ENCODE measurements at regions not wholly inside any gene's neighbourhood (a gene's known extent, or its start where the extent isn't known, plus 50 kb on each side); places are given as distances from the start of the nearest gene placed in this dataset.
A peak's percentile ranks its signal among the peaks of the same experiment; 100 is the strongest.

- H3K27ac ChIP-seq (ENCODE audit: control insufficient read depth, insufficient read depth) = no peak overlapping the region
- ChIA-PET POLR2A (no interaction called here), CTCF (no interaction called here), RAD21 (ENCODE audit: unreplicated experiment) (no interaction called here), SMC1A (ENCODE audit: uncharacterized antibody, unreplicated experiment) (interaction anchor here (0.6 kb wide), 1 partner anchor 45 kb away, joined by 3 read pairs; no protein-coding TSS in a partner anchor)
- H4K20me1 ChIP-seq (ENCODE audit: control insufficient read depth, insufficient read depth) = no peaks in the 10 kb centered on the region
- no peak overlapping the region for H3K4me3 ChIP-seq
- BruUV-seq (replicated peaks) = no TSS peak
- ATAC-seq (no peak), DNase-seq (ENCODE audit: low read depth, low spot score) (no peak), FAIRE-seq (no peak)
- TF ChIP-seq RUNX3 (IDR thresholded peaks at IDR 0.05; ENCODE audit: low read length) (0 out of 2 replicates have a peak, but pooled peaks have one; percentile 15), DPF2 (IDR thresholded peaks at IDR 0.05) (no peak)
- no peaks in the 10 kb centered on the region for H3K27me3 ChIP-seq (replicated peaks in 1 of 2; ENCODE audit: control insufficient read depth in 2 of 2, insufficient read depth in 2 of 2, low read length in 1 of 2)
- no peak overlapping the region for H3K9ac ChIP-seq (ENCODE audit: control insufficient read depth, insufficient read depth, low read length)
- no peak overlapping the region for H3K4me2 ChIP-seq (ENCODE audit: control insufficient read depth, insufficient read depth)
- 6% methylated on average over 4 of the region's 4 CpGs for WGBS (ENCODE audit: insufficient coverage, insufficient replicate concordance, low lambda C conversion rate, missing lambda C conversion rate)
- in situ Hi-C loops (cut with MboI) = no loop called here
- H3K79me2 ChIP-seq (ENCODE audit: control insufficient read depth, insufficient read depth, low read length) = no peaks in the 10 kb centered on the region
- H3K9me3 ChIP-seq (replicated peaks; ENCODE audit: control insufficient read depth, insufficient read depth, low read length) = no peaks in the 10 kb centered on the region; the same call in 2 of the 3 replicates
- H3K4me1 ChIP-seq (ENCODE audit: control insufficient read depth, insufficient read depth, low read length) = no peaks in the 10 kb centered on the region
- intact Hi-C loops (cut with micrococcal nuclease; ENCODE audit: unreplicated experiment) = no loop called here
- H2AFZ ChIP-seq (ENCODE audit: control insufficient read depth, low read depth, low read length) = no peak overlapping the region
- H3K36me3 ChIP-seq (ENCODE audit: control insufficient read depth in 2 of 2, insufficient read depth in 2 of 2, low read length in 1 of 2) = no peaks in the 10 kb centered on the region
These were observed 307.3 kb downstream of the RAPGEF2 start for GRCh38 chr4:159410076-159410777.

- Histone ChIP-seq H3K9ac (ENCODE audit: control insufficient read depth, insufficient read depth, low read length) (no peak overlapping the region), H3K27ac (ENCODE audit: control insufficient read depth, insufficient read depth) (no peak overlapping the region), H3K79me2 (ENCODE audit: control insufficient read depth, insufficient read depth, low read length) (no peaks in the 10 kb centered on the region), H3K4me2 (ENCODE audit: control insufficient read depth, insufficient read depth) (no peak overlapping the region), H3K36me3 (ENCODE audit: control insufficient read depth in 2 of 2, insufficient read depth in 2 of 2, low read length in 1 of 2) (no peaks in the 10 kb centered on the region), H3K9me3 (replicated peaks; ENCODE audit: control insufficient read depth, insufficient read depth, low read length) (no peaks in the 10 kb centered on the region; the same call in 2 of the 3 replicates), H4K20me1 (ENCODE audit: control insufficient read depth, insufficient read depth) (no peaks in the 10 kb centered on the region), H3K4me3 (no peak overlapping the region), H3K4me1 (ENCODE audit: control insufficient read depth, insufficient read depth, low read length) (no peaks in the 10 kb centered on the region), H3K27me3 (replicated peaks in 1 of 2; ENCODE audit: control insufficient read depth in 2 of 2, insufficient read depth in 2 of 2, low read length in 1 of 2) (no peaks in the 10 kb centered on the region), H2AFZ (ENCODE audit: control insufficient read depth, low read depth, low read length) (no peak overlapping the region)
- CTCF ChIA-PET = interaction anchor here (0.6 kb wide), 1 partner anchor 554 kb away, joined by 3 read pairs; no protein-coding TSS in a partner anchor
- RAD21 ChIA-PET (ENCODE audit: unreplicated experiment) = no interaction called here
- no TSS peak for BruUV-seq (replicated peaks)
- no peak for ATAC-seq
- intact Hi-C loops (cut with micrococcal nuclease; ENCODE audit: unreplicated experiment) = no loop called here
- POLR2A ChIA-PET = no interaction called here
- in situ Hi-C loops (cut with MboI) = no loop called here
- SMC1A ChIA-PET (ENCODE audit: uncharacterized antibody, unreplicated experiment) = interaction anchor here (1.3 kb wide), 1 partner anchor 10 kb away, joined by 3 read pairs; no protein-coding TSS in a partner anchor
- no peak for DNase-seq (ENCODE audit: low read depth, low spot score)
- WGBS (ENCODE audit: insufficient coverage, insufficient replicate concordance, low lambda C conversion rate, missing lambda C conversion rate) = 55% methylated on average over 5 of the region's 5 CpGs
- no peak for FAIRE-seq
- TF ChIP-seq KDM1A (IDR thresholded peaks at IDR 0.05; ENCODE audit: borderline replicate concordance) (no peak), YY1 (IDR thresholded peaks at IDR 0.05; ENCODE audit: low read depth, low read length) (no peak), ZNF622 (IDR thresholded peaks at IDR 0.05) (no peak), ELK1 (IDR thresholded peaks at IDR 0.05; ENCODE audit: low read depth, low read length) (no peak), HCFC1 (IDR thresholded peaks at IDR 0.05; ENCODE audit: low read length) (no peak), ZNF24 (IDR thresholded peaks at IDR 0.05) (no peak), HDAC6 (IDR thresholded peaks at IDR 0.05; ENCODE audit: unreplicated experiment) (no peak), ZNF592 (IDR thresholded peaks at IDR 0.05) (no peak), PAX8 (IDR thresholded peaks at IDR 0.05) (no peak)
These were observed 308.0 kb downstream of the RAPGEF2 start for GRCh38 chr4:159410891-159411290.
